Spleen (tissue), 11 donors: ENCODE measurements at regions not wholly inside any gene's neighbourhood (a gene's known extent, or its start where the extent isn't known, plus 50 kb on each side); places are given as distances from the start of the nearest gene placed in this dataset.

Experiments
- DNase-seq: peaks from one replicate; pipeline ENCODE4 v3.0.0-alpha.2; 2020
- H3K27ac ChIP-seq, 8 donors: fragments of 200-600 bp; sonication (generic) in 7 of 8; 1 replicate in 4 of 8; 2 replicates in 4 of 8; pipeline versions ENCODE4 v1.5.0 to v1.8.0; 2016 to 2021; ENCODE audit warnings: inconsistent platforms in 4 of 8, mild to moderate bottlenecking in 4 of 8, moderate library complexity in 1 of 8
- H3K27me3 ChIP-seq, 7 donors: fragments of 200-600 bp; sonication (generic) in 6 of 7; replicated peaks in 1 of 7; 1 replicate in 4 of 7; 2 replicates in 3 of 7; pipeline versions ENCODE4 v1.5.0 to v1.8.0; 2016 to 2021; ENCODE audit warnings: inconsistent platforms in 3 of 7, mild to moderate bottlenecking in 1 of 7
- H3K36me3 ChIP-seq, 6 donors: fragments of 200-600 bp; sonication (generic) in 5 of 6; 1 replicate in 4 of 6; 2 replicates in 2 of 6; pipeline versions ENCODE4 v1.5.0 to v1.8.0; 2016 to 2021; ENCODE audit warnings: inconsistent platforms in 2 of 6
- H3K4me1 ChIP-seq, 6 donors: fragments of 200-600 bp; sonication (generic) in 5 of 6; 1 replicate in 3 of 6; 2 replicates in 3 of 6; pipeline versions ENCODE4 v1.5.0 to v1.8.0; 2016 to 2021; ENCODE audit warnings: inconsistent platforms in 3 of 6
- H3K4me3 ChIP-seq, 8 donors: fragments of 200-600 bp; sonication (generic) in 7 of 8; 1 replicate in 4 of 8; 2 replicates in 4 of 8; pipeline versions ENCODE4 v1.5.0 to v1.8.0; 2016 to 2021; ENCODE audit warnings: inconsistent platforms in 4 of 8, mild to moderate bottlenecking in 4 of 8, moderate library complexity in 2 of 8
- H3K9me3 ChIP-seq, 8 donors: fragments of 200-600 bp; sonication (generic) in 7 of 8; 1 replicate in 4 of 8; 2 replicates in 4 of 8; pipeline versions ENCODE4 v1.5.0 to v1.8.0; 2016 to 2021; ENCODE audit warnings: inconsistent platforms in 4 of 8
- POLR2A ChIP-seq, 3 donors: fragments of 450-650 bp; IDR thresholded peaks; one replicate each; pipeline ENCODE4 v1.5.1; 2017; ENCODE audit warnings: antibody characterized with exemption in 3 of 3, mild to moderate bottlenecking in 1 of 3
- POLR2AphosphoS5 ChIP-seq, 3 donors: sonication (generic); formaldehyde crosslinking; IDR thresholded peaks; one replicate each; pipeline ENCODE4 v1.5.1; 2017; ENCODE audit warnings: antibody characterized with exemption in 3 of 3
- WGBS, 5 donors: extraction: QIAGEN DNeasy Blood & Tissue Kit in 3 of 5; methylation state at CpG; one replicate each; pipeline versions ENCODE4 v1.1.5 to v1.1.7; 2013 to 2018; 5-methylcytosine and 5-hydroxymethylcytosine counted together
- intact Hi-C: fragments of 100-400 bp; cut with DNase I; formaldehyde crosslinking; loops from one replicate; pipeline ENCODE4 v1.15.0; 2023; ENCODE audit warnings: low total_unique reads
- TF ChIP-seq, protein P1 (sequence below), 11 experiments: fragments of 200-600 bp in 7 of 11; fragments of 450-650 bp in 4 of 11; sonication (generic) in 4 of 11; IDR thresholded peaks in 8 of 11; conservative IDR thresholded peaks in 3 of 11; 1 replicate in 7 of 11; 2 replicates in 4 of 11; pipeline versions ENCODE4 v1.4.0 to v1.8.0; 2016 to 2021; ENCODE audit warnings: antibody characterized with exemption in 11 of 11, inconsistent platforms in 4 of 11, mild to moderate bottlenecking in 1 of 11
- donor health status: healthy with polysubstance abuse.
- donor health status: DM: no; HTN: no; CAD: no; lungs with moderate emphysema.
- donor health status: DM: no; HTN: no; CAD: no.
- donor health status: Bipolar disorder and iron deficiency.
- donor health status: healthy.
- donor health status: DM: no; HTN: no; CAD: no.
- donor health status: DM: yes; HTN: yes; CAD: no.

DNA sequence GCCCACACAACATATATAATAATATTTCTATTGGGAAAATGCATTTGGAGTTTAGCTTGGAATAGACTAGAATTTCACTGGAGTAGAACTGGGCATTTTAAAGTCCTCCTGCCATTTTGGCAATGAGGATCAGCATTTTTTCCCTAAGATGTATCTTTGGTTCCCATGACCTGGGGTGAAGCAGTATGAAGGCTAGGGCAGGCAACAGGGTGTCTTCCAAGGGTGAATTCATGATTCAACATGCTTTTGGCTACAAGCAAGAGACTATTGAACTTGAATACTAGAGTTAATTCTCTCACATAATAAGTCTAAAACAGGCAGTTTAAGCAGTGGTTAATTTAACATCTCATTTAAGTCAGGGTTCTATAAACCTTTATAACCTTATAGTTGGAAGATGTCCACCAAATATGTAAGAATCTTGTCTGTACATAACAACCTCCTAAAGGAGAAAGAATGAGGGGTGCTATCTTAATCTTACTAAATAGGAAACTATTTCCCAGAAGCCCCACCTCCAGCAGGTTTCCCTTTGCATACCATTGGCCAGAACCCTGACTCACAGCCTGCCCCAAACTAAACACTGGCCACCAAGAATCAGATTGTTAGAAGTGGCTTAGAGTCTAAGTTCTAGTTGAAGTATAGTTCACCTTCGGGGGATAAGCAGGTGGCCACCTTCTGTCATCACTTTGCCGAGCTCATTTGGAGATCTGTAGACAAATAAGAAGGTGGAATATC lies 96.0 kb upstream of the PRPS1L1 start:
- H3K4me3 ChIP-seq, result no peak overlapping the region
- H3K27ac ChIP-seq, result no peak overlapping the region
- 84 to 94% (median 87%) methylated on average over 2 of the region's 2 CpGs for WGBS, 5 donors
- no peak for TF ChIP-seq POLR2A (IDR thresholded peaks at IDR 0.05)
- H3K36me3 ChIP-seq, result no peaks in the 10 kb centered on the region
- no peaks in the 10 kb centered on the region for H3K9me3 ChIP-seq
- DNase-seq, result no peak
- intact Hi-C loops, result no loop called here
- no peaks in the 10 kb centered on the region for H3K27me3 ChIP-seq
- H3K4me1 ChIP-seq, result no peaks in the 10 kb centered on the region

DNA sequence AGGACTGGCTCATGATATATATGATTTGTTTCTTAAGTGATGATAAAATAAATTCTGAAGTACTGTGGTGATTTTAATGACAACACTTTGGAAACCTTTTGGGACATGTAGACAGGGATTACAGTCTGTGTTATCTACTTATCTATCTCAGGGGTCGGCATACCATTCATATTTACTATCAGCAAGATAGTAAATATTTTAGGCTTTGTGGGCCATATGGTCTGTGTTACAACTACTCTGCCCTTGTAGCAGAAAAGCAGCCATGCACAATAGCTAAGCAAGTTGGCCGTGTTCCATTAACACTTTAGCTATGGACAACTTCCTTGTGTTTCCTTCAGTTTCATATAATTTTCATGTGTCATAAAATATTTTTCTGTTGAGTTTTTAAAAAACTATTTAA lies 97.8 kb upstream of the PRPS1L1 start:
- Histone ChIP-seq H3K27me3 (no peaks in the 10 kb centered on the region), H3K36me3 (no peaks in the 10 kb centered on the region), H3K27ac (no peak overlapping the region), H3K4me1 (no peaks in the 10 kb centered on the region), H3K9me3 (no peaks in the 10 kb centered on the region), H3K4me3 (no peak overlapping the region)
- intact Hi-C loops, result no loop called here
- WGBS, 5 donors, result 45 to 71% (median 69%) methylated on average over 2 of the region's 2 CpGs
- DNase-seq, result no peak
- TF ChIP-seq POLR2A (IDR thresholded peaks at IDR 0.05) (no peak), POLR2AphosphoS5 (IDR thresholded peaks at IDR 0.05) (no peak)
- TF ChIP-seq, protein P1, sequence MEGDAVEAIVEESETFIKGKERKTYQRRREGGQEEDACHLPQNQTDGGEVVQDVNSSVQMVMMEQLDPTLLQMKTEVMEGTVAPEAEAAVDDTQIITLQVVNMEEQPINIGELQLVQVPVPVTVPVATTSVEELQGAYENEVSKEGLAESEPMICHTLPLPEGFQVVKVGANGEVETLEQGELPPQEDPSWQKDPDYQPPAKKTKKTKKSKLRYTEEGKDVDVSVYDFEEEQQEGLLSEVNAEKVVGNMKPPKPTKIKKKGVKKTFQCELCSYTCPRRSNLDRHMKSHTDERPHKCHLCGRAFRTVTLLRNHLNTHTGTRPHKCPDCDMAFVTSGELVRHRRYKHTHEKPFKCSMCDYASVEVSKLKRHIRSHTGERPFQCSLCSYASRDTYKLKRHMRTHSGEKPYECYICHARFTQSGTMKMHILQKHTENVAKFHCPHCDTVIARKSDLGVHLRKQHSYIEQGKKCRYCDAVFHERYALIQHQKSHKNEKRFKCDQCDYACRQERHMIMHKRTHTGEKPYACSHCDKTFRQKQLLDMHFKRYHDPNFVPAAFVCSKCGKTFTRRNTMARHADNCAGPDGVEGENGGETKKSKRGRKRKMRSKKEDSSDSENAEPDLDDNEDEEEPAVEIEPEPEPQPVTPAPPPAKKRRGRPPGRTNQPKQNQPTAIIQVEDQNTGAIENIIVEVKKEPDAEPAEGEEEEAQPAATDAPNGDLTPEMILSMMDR (IDR thresholded peaks at IDR 0.05 in 8 of 11, conservative IDR thresholded peaks at IDR 0.05 in 3 of 11), result no peak

DNA sequence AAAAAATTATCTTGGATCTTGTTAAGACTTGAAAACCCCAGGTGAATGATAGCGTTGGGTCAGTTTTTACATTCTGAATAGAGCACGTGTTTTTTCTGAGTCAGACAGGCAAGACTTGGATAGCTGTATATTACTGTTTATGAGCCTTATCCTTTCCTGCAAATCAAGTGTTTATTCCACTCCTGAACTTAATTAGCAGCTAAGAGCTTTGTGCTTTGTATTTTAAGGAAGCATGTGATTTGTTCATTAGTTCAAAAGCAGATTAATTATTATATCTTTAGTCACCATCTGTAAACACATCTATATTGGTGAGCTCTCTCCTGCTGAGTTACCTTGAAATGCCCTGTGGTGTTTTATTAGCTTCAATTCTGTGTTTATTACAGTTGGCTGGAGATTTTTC lies 98.6 kb upstream of the PRPS1L1 start:
- H3K4me3 ChIP-seq, result no peak overlapping the region
- H3K4me1 ChIP-seq, result no peaks in the 10 kb centered on the region
- TF ChIP-seq, protein P1 (IDR thresholded peaks at IDR 0.05 in 8 of 11, conservative IDR thresholded peaks at IDR 0.05 in 3 of 11), result no peak
- TF ChIP-seq POLR2AphosphoS5 (IDR thresholded peaks at IDR 0.05), result no peak
- TF ChIP-seq POLR2A (IDR thresholded peaks at IDR 0.05), result no peak
- DNase-seq, result no peak
- intact Hi-C loops, result no loop called here
- no peaks in the 10 kb centered on the region for H3K27me3 ChIP-seq
- H3K9me3 ChIP-seq, result no peaks in the 10 kb centered on the region
- no peak overlapping the region for H3K27ac ChIP-seq
- 83 to 96% (median 94%) methylated on average over 2 of the region's 2 CpGs for WGBS, 5 donors
- H3K36me3 ChIP-seq, result no peaks in the 10 kb centered on the region

DNA sequence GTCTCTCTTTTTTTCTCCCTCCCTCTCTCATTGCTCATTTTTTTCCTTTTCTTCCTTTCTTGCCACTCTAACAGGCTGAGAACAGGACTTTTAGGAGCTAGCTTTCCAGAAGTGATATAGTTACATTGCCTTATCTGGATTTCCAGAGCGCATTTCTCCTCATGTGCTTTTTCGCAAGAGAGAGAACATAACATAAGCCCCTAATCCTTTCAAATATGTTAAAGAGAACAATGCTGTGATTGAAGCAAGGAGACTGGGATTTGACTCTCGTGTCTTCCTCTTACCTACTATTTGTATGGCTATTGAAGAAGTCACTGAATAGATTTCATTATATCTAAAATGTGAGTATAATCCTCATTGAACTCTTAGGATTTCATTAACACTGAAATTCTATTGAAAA lies 101.2 kb upstream of the PRPS1L1 start:
- TF ChIP-seq POLR2AphosphoS5 (IDR thresholded peaks at IDR 0.05), result no peak
- no peak for TF ChIP-seq POLR2A (IDR thresholded peaks at IDR 0.05)
- TF ChIP-seq, protein P1 (IDR thresholded peaks at IDR 0.05 in 8 of 11, conservative IDR thresholded peaks at IDR 0.05 in 3 of 11), result no peak
- Histone ChIP-seq H3K27ac (no peak overlapping the region), H3K4me1 (peaks cover 0 to 6% (median 0%) of the 10 kb centered on the region in 6 donors), H3K36me3 (no peaks in the 10 kb centered on the region), H3K9me3 (no peaks in the 10 kb centered on the region), H3K27me3 (no peaks in the 10 kb centered on the region), H3K4me3 (no peak overlapping the region)
- no peak for DNase-seq
- WGBS, 5 donors, result 81 to 96% (median 90%) methylated on average over 3 of the region's 3 CpGs
- intact Hi-C loops, result no loop called here
